Panc1 (cell line): ENCODE measurements at regions not wholly inside any gene's neighbourhood (a gene's known extent, or its start where the extent isn't known, plus 50 kb on each side); places are given as distances from the start of the nearest gene placed in this dataset.

Experiments used
- POLR2AphosphoS5 ChIP-seq: IDR thresholded peaks from 2 replicates; pipeline ENCODE4 v1.6.1; 2012; ENCODE audit warnings: mild to moderate bottlenecking, low read depth, low read length, moderate library complexity
- REST ChIP-seq, 2 experiments: IDR thresholded peaks; 2 replicates each; pipeline ENCODE4 v1.6.1; 2011 to 2012; ENCODE audit warnings: low read depth in 2 of 2, control low read depth in 1 of 2, low read length in 1 of 2, mild to moderate bottlenecking in 1 of 2, moderate library complexity in 1 of 2; ENCODE audit not compliant: insufficient read depth in 1 of 2
- SIN3A ChIP-seq: IDR thresholded peaks from 2 replicates; pipeline ENCODE4 v1.6.1; 2012; ENCODE audit warnings: low read depth, mild to moderate bottlenecking, low read length, moderate library complexity, borderline replicate concordance; ENCODE audit not compliant: insufficient read depth
- TCF7L2 ChIP-seq: IDR thresholded peaks from 2 replicates; pipeline ENCODE4 v1.6.1; 2011; ENCODE audit warnings: mild to moderate bottlenecking, low read depth, low read length, inconsistent platforms
- TF ChIP-seq, protein P1 (sequence below): fragments of 450-650 bp; IDR thresholded peaks from 2 replicates; pipeline ENCODE4 v1.5.1; 2017; ENCODE audit warnings: mild to moderate bottlenecking

GRCh38 chr11:96551136-96551535 lies 161.3 kb downstream of the JRKL start:
- TF ChIP-seq, protein P1, sequence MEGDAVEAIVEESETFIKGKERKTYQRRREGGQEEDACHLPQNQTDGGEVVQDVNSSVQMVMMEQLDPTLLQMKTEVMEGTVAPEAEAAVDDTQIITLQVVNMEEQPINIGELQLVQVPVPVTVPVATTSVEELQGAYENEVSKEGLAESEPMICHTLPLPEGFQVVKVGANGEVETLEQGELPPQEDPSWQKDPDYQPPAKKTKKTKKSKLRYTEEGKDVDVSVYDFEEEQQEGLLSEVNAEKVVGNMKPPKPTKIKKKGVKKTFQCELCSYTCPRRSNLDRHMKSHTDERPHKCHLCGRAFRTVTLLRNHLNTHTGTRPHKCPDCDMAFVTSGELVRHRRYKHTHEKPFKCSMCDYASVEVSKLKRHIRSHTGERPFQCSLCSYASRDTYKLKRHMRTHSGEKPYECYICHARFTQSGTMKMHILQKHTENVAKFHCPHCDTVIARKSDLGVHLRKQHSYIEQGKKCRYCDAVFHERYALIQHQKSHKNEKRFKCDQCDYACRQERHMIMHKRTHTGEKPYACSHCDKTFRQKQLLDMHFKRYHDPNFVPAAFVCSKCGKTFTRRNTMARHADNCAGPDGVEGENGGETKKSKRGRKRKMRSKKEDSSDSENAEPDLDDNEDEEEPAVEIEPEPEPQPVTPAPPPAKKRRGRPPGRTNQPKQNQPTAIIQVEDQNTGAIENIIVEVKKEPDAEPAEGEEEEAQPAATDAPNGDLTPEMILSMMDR: no peak
- TF ChIP-seq REST (IDR thresholded peaks at IDR 0.05; ENCODE audit: insufficient read depth in 1 of 2, low read depth in 2 of 2, low read length in 1 of 2) (no peak), TCF7L2 (no peak), POLR2AphosphoS5 (no peak), SIN3A (no peak)
